HEK293T (cell line): ENCODE measurements at regions not wholly inside any gene's neighbourhood (a gene's known extent, or its start where the extent isn't known, plus 50 kb on each side); places are given as distances from the start of the nearest gene placed in this dataset.
"Not testable (repeated sequence)": the region's sequence is repeated elsewhere in the genome, so short reads cannot be mapped to it uniquely, and the experiment has no call there.

Source experiments
- CTCF ChIA-PET: fragments of 350-600 bp; formaldehyde crosslinking; extraction: SDS; loops from one replicate; lab custom pipeline; 2021; ENCODE audit warnings: antibody characterized with exemption, inconsistent platforms; lab: Yijun Ruan, JAX
- POLR2A ChIA-PET: fragments of 350-600 bp; formaldehyde crosslinking; extraction: SDS; loops from one replicate; lab custom pipeline; 2020; ENCODE audit warnings: antibody characterized with exemption, inconsistent platforms; lab: Yijun Ruan, JAX
- DNase-seq: peaks from one replicate; pipeline ENCODE4 v3.0.0; 2012; ENCODE audit warnings: mixed read lengths; ENCODE audit errors: extremely low spot score
- ARNT ChIP-seq: fragments of 450-650 bp; IDR thresholded peaks from 2 replicates; pipeline ENCODE4 v1.6.1; 2017; ENCODE audit warnings: mild to moderate bottlenecking
- BHLHE40 ChIP-seq: fragments of 450-650 bp; IDR thresholded peaks from 2 replicates; pipeline ENCODE4 v1.6.1; 2016; ENCODE audit warnings: mild to moderate bottlenecking, moderate library complexity, borderline replicate concordance
- CTBP1 ChIP-seq: fragments of 450-650 bp; IDR thresholded peaks from 2 replicates; pipeline ENCODE4 v1.6.1; 2016; ENCODE audit warnings: borderline replicate concordance
- ELF4 ChIP-seq: fragments of 450-650 bp; IDR thresholded peaks from 2 replicates; pipeline ENCODE4 v1.6.1; 2017; ENCODE audit warnings: antibody characterized with exemption
- FOXA1 ChIP-seq: fragments of 450-650 bp; IDR thresholded peaks from 2 replicates; pipeline ENCODE4 v1.6.1; 2016; ENCODE audit warnings: mild to moderate bottlenecking
- FOXK2 ChIP-seq: fragments of 450-650 bp; IDR thresholded peaks from 2 replicates; pipeline ENCODE4 v1.6.1; 2016; ENCODE audit warnings: mild to moderate bottlenecking
- FOXM1 ChIP-seq: fragments of 450-650 bp; IDR thresholded peaks from 2 replicates; pipeline ENCODE4 v1.6.1; 2017; ENCODE audit warnings: mild to moderate bottlenecking, borderline replicate concordance
- HDGF ChIP-seq: fragments of 450-650 bp; IDR thresholded peaks from 2 replicates; pipeline ENCODE4 v1.6.1; 2017; ENCODE audit warnings: antibody characterized with exemption, borderline replicate concordance
- L3MBTL2 ChIP-seq: fragments of 450-650 bp; conservative IDR thresholded peaks from 2 replicates; pipeline ENCODE4 v1.6.1; 2016; ENCODE audit warnings: mild to moderate bottlenecking
- LEF1 ChIP-seq: fragments of 450-650 bp; IDR thresholded peaks from 2 replicates; pipeline ENCODE4 v1.6.1; 2017; ENCODE audit warnings: mild to moderate bottlenecking, borderline replicate concordance
- NFRKB ChIP-seq: fragments of 450-650 bp; IDR thresholded peaks from 2 replicates; pipeline ENCODE4 v1.6.1; 2016; ENCODE audit warnings: mild to moderate bottlenecking, moderate library complexity
- PKNOX1 ChIP-seq: fragments of 450-650 bp; IDR thresholded peaks from 2 replicates; pipeline ENCODE4 v1.6.1; 2016
- SP1 ChIP-seq: fragments of 450-650 bp; IDR thresholded peaks from 2 replicates; pipeline ENCODE4 v1.6.1; 2017
- SUZ12 ChIP-seq: fragments of 450-650 bp; IDR thresholded peaks from 2 replicates; pipeline ENCODE4 v1.6.1; 2016; ENCODE audit warnings: mild to moderate bottlenecking
- TARDBP ChIP-seq: fragments of 450-650 bp; IDR thresholded peaks from 2 replicates; pipeline ENCODE4 v1.6.1; 2016
- ZNF384 ChIP-seq: fragments of 450-650 bp; IDR thresholded peaks from 2 replicates; pipeline ENCODE4 v1.6.1; 2016

DNA sequence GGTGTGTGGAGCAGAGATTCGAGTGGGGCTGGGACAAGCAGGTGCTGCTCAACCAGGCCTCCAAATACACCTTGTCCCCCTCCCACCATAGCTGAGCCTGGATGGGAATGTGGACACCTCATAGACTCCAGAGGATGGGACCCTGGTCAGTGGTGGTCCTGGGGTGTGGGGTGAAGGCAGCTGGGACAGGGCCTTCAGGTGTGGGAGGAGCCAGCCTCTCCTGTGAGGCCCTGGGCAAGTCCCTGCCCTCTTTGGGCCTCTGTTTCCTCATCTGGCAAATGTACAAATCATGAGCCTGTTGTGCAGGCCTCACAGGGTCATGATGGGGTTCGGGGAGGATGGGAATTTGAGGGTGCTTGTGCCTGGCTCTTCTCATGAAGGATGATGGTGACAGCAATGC, 362.9 kb upstream of the NUPR2 start:
- TF ChIP-seq L3MBTL2 (no peak), SP1 (no peak), ELF4 (no peak), BHLHE40 (no peak), PKNOX1 (no peak), ARNT (no peak), LEF1 (no peak), FOXA1 (no peak), FOXK2 (no peak), SUZ12 (no peak), NFRKB (no peak), TARDBP (no peak), HDGF (no peak), ZNF384 (no peak), CTBP1 (no peak), FOXM1 (no peak)
- ChIA-PET CTCF (no interaction called here), POLR2A (no interaction called here)

GRCh38 chr7:56474271-56474670, 358.1 kb upstream of the NUPR2 start:
- ChIA-PET POLR2A (no interaction called here), CTCF (no interaction called here)
- no peak for TF ChIP-seq FOXA1
- TF ChIP-seq BHLHE40: no peak
- no peak for DNase-seq

More for the DNA sequence above, 362.9 kb upstream of the NUPR2 start:
- DNase-seq: no peak

DNA sequence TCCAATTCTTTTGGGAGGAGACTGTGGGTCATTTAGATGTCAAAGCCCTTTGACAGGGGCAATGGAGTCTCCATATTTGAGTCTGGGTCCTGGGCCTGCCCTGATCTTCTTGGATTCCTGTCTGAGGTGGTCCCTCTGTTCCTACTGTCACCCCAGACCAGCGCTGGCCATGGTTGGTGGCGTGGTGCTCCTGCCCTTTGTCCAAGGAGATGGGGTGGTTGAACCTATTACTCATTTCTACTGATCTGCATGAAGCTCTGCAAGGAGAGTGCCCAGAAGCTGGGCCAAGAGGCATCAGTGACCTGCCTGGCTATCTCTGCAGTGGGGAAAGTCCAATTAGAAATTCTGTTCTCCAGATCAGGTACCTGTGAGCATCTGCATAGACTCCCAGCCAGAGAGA, 355.6 kb upstream of the NUPR2 start:
- no peak for TF ChIP-seq TARDBP
- TF ChIP-seq FOXK2: no peak
- TF ChIP-seq ELF4: no peak
- no peak for TF ChIP-seq LEF1
- no peak for TF ChIP-seq SP1
- TF ChIP-seq PKNOX1: no peak
- no peak for TF ChIP-seq L3MBTL2
- TF ChIP-seq HDGF: no peak
- TF ChIP-seq CTBP1: no peak
- TF ChIP-seq BHLHE40: no peak

DNA sequence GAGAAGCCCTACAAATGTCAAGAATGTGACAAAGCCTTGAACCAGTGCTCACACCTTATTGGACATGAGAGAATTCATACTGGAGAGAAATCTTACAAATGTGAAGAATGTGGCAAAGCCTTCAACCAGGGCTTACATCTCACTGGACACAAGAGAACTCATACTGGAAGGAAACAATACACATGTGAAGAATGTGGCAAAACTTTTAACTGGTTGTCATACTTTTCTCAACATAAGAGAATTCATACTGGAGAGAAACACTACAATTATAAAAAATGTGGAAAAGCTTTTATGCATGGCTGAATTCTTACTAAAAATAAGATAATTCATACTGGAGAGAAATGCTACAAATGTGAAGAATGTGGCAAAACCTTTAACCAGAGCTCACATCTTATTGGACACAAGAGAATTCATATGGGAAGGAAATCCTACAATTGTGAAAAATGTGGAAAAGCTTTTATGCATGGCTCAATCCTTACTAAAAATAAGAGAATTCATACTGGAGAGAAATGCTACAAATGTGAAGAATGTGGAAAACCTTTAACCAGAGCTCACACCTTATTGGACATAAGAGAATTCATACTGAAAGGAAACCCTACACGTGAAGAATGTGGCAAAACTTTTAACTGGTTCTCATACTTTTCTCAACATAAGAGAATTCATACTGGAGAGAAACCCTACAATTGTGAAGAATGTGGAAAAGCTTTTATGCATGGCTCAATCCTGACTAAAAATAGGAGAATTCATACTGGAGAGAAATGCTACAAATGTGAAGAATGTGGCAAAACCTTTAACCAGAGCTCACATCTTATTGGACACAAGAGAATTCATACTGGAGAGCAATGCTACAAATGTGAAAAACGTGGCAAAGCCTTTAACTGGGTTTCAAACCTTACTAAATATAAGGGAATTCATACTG, 350.6 kb upstream of the NUPR2 start:
- POLR2A ChIA-PET, CTCF ChIA-PET, DNase-seq: not testable (repeated sequence)

More for the DNA sequence above, 355.6 kb upstream of the NUPR2 start:
- no peak for DNase-seq
- CTCF ChIA-PET: no interaction called here
- POLR2A ChIA-PET: no interaction called here

- ChIA-PET CTCF (no interaction called here), POLR2A (no interaction called here)
- TF ChIP-seq ZNF384: no peak
- TF ChIP-seq ELF4: no peak
- no peak for TF ChIP-seq ARNT
- TF ChIP-seq BHLHE40: no peak
- no peak for TF ChIP-seq FOXA1
- TF ChIP-seq NFRKB: no peak
- TF ChIP-seq L3MBTL2: no peak
- no peak for TF ChIP-seq PKNOX1
- TF ChIP-seq FOXM1: no peak
- no peak for TF ChIP-seq SUZ12
- TF ChIP-seq SP1: no peak
- TF ChIP-seq LEF1: no peak
- TF ChIP-seq TARDBP: no peak
- TF ChIP-seq CTBP1: no peak
- no peak for TF ChIP-seq HDGF
- TF ChIP-seq FOXK2: no peak
- no peak for DNase-seq
Observed at GRCh38 chr7:56449762-56450161, 333.5 kb upstream of the NUPR2 start.

DNA sequence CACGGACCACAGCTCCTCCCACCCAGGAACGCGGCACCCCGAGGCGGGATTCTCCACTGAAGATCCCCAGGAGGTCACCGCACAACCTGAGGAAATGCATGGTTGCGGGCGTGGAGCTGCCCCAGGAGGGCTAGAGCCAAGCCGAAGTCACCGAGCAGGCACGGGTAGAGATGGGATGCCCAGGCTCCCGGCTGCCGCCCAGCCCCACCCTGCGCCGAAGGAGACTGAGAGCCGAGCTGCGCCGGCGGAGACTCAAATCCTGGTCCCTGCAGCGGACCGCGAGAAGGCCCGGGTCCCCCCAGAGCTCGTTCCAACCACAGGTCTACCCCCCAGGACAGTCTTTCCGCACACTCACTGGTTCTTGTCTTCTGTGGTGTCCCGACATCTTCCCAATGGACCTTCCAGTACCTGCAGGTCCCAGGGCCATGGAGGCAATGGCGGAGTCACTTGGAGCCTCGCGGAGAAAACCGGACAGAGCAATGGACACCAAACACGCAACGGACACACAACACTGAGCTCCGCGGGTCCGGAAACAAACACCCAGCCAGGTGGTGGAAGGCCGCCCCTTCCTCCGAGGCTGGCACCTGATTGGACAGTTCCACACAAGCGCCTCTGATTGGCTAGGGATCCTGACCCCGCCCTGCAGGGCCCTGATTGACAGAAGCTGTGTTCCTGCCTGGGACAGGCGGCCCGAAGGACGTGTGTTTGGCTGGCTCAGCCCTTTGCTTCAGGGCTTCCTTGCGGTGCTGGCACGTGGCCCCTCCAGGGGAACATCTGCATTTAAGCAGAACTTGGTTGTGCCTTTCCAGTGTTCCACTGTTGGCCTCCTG, 331.9 kb upstream of the NUPR2 start:
- CTCF ChIA-PET: no interaction called here
- DNase-seq: no peak
- TF ChIP-seq LEF1 (no peak), CTBP1 (no peak), BHLHE40 (no peak), FOXK2 (no peak), NFRKB (no peak), FOXA1 (no peak), ZNF384 (no peak), FOXM1 (no peak), HDGF (no peak), PKNOX1 (no peak), ARNT (no peak), TARDBP (no peak), L3MBTL2 (no peak), SUZ12 (no peak), ELF4 (no peak)
- POLR2A ChIA-PET: no interaction called here

DNA sequence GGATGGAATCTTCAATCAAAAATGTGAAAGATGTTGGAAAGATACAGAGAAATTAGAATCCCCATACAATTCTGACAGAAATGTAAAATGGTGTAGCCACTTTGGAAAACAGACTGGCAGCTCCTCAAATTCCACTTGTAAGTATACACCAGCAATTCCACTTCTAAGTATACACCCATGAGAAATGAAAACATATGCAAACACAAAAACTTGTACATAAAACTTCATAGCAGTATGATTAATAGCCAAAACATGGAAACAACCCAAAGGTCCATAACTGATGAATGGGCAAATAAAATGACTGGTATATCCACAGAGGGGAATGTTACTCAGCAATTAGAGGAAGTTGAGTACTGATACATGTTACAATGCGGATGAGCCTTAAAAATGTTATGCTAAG, 304.3 kb upstream of the NUPR2 start:
- DNase-seq, POLR2A ChIA-PET, CTCF ChIA-PET: not testable (repeated sequence)
